Memory B cell (primary cell): ENCODE measurements at regions not wholly inside any gene's neighbourhood (a gene's known extent, or its start where the extent isn't known, plus 50 kb on each side); places are given as distances from the start of the nearest gene placed in this dataset.

Source experiments
- ATAC-seq: fragments of 150-1000 bp; cut with Tn5 transposase; 2 replicates; pipeline ENCODE4 v1.10.0; 2021; ENCODE audit warnings: low read depth, mild to moderate bottlenecking, moderate library complexity
- DNase-seq, 2 donors: peaks; one replicate each; pipeline ENCODE4 v3.0.0; 2022; ENCODE audit warnings: low spot score in 2 of 2
- H3K27ac Mint-ChIP-seq: one replicate; pipeline ENCODE4 v1.8.0; 2022; ENCODE audit warnings: mild to moderate bottlenecking, moderate library complexity, mixed read lengths
- H3K27me3 Mint-ChIP-seq: one replicate; pipeline ENCODE4 v1.8.0; 2022; ENCODE audit warnings: mixed read lengths
- H3K36me3 Mint-ChIP-seq: one replicate; pipeline ENCODE4 v1.8.0; 2022; ENCODE audit warnings: mild to moderate bottlenecking, mixed read lengths
- H3K4me1 Mint-ChIP-seq: one replicate; pipeline ENCODE4 v1.8.0; 2022; ENCODE audit warnings: mixed read lengths
- H3K4me3 Mint-ChIP-seq: one replicate; pipeline ENCODE4 v1.8.0; 2022; ENCODE audit warnings: mild to moderate bottlenecking, moderate library complexity, mixed read lengths
- H3K9me3 Mint-ChIP-seq: one replicate; pipeline ENCODE4 v1.8.0; 2022; ENCODE audit warnings: mixed read lengths

DNA sequence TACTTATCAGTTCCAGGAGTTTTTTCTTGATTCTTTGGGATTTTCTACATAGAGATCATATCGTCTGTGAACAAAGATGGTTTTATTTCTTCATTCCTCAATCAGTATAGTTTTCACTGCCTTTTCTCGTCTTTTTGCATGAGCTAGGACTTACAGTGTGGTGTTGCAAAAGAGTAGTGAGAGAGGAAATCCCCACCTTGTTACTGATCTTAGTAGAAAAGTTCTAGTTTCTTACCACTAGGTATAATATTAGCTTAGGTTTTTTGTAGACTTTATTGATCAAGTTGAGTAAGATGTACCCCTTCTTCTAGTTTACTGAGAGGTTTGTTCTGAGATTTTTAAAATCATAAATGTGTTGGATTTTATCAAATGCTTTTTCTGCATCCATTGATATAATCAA lies 123.3 kb downstream of the TMEM26 start:
- Mint-ChIP-seq H3K27ac (no peak overlapping the region), H3K36me3 (no peaks in the 10 kb centered on the region), H3K4me3 (no peak overlapping the region), H3K4me1 (no peaks in the 10 kb centered on the region), H3K9me3 (peaks cover 6% of the 10 kb centered on the region), H3K27me3 (peaks cover 5% of the 10 kb centered on the region)
- ATAC-seq, result no peak
- DNase-seq, result no peak

DNA sequence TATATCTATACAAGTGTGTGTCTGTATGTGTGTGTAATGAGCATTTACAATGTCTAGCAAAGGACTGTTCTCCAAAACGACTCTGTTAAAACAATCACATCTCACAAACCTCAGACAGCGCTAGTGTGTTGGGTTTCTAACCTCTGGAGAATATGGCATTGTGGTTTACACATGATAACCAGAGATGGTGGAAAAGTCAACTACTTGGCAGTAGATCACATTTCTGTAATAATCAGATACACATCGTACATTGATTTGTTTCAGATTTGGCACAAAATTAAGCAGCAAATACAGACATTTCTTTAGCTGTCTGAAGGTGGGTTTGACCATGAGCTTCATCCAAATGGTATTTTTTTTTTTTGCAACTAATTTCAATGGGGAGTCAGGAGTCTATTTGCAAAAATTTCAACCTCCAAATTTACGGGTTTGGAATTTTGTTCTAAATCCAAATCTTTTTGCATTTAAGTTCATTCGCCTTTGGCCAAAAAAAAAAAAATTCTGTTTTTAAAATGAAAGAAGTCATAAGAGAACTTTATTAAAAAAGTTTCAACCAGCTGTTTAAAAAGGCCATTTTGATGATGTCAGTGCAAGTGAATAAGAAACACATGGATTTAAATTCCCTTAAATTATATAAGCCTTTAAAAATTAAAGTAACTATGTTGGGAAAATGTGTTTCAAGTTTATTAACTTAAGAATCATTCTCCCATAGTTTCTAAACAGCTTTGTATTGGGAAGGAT lies 127.8 kb downstream of the TMEM26 start:
- DNase-seq (no peak), ATAC-seq (no peak)
- H3K4me1 Mint-ChIP-seq, result no peaks in the 10 kb centered on the region
- peaks cover 7% of the 10 kb centered on the region for H3K27me3 Mint-ChIP-seq
- no peaks in the 10 kb centered on the region for H3K36me3 Mint-ChIP-seq
- H3K27ac Mint-ChIP-seq, result no peak overlapping the region
- peaks cover 6% of the 10 kb centered on the region for H3K9me3 Mint-ChIP-seq
- no peak overlapping the region for H3K4me3 Mint-ChIP-seq

DNA sequence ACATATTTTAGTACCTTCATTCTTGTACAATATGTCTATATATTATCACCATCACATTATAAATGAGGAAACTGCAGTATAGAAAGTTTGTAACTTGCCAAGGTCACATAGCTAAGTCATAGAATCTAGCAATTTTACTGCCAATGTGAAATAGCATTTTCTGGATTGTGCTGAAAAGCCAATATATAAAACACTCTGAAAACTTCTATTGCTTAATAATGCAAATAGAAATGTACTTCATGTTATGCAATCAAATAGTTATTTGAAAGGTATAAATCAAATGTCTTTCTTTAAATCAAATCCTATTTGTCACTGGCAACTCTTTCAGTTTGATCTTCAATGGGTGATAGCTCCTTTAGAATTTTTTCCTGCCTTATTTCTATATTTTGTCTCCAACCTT lies 129.5 kb downstream of the TMEM26 start:
- Mint-ChIP-seq H3K27me3 (peaks cover 7% of the 10 kb centered on the region), H3K36me3 (no peaks in the 10 kb centered on the region), H3K27ac (no peak overlapping the region), H3K4me1 (peaks cover 3% of the 10 kb centered on the region), H3K4me3 (no peak overlapping the region), H3K9me3 (peaks cover 4% of the 10 kb centered on the region)
- DNase-seq (no peak), ATAC-seq (no peak)

DNA sequence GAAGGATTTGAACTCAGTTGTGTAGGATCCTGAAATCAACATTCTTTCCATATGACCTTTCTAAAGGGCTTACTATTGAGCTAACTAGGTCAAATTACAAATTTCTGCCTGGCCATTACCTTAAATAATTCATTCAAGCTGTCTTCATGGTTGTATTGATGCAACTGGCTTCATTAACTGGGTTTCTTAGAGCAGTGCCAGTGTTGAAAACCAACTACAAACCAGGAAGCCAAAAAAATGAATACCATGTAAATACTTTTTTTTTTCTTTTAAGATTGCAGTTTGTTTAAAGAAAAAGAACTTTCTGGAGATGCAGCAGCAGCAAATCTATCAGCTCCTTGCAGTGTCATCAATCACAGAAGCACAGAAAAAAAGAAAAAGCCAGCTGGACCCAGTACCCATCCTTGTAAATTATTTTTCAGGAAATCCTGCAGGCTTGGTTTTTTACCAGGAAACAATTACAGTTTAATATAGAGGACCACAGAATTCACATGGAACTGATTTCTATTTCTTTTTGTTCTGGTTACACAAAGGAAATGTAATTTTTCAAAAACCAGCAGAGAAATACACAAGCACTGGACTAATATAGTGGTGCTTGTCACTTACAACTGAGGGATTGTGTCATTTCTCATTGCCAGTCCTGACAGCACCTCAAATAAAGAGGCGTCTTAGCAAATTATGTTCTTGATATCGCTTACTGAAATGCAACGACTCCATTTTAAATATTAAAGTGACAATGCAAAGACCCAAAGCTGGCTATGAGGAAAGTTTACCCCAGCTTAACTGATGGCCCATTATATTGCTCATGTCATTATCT lies 131.9 kb downstream of the TMEM26 start:
- Mint-ChIP-seq H3K27me3 (peaks cover 2% of the 10 kb centered on the region), H3K36me3 (no peaks in the 10 kb centered on the region), H3K4me3 (no peak overlapping the region), H3K4me1 (peaks cover 3% of the 10 kb centered on the region), H3K27ac (no peak overlapping the region), H3K9me3 (no peaks in the 10 kb centered on the region)
- DNase-seq, result no peak
- no peak for ATAC-seq

DNA sequence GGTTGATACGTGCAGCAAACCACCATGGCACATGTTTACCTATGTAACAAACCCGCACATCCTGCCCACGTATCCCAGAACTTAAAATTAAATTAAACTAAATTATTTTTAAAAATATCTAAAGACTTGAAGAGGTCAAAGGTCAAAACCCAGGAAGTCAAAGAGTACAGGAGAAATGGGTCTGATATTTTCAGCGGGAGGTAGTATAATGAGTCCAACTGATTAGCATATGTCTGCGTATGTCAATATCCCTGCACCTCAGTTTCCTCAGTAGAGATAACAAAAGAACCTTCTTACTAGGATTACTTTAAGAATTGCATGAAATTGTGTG lies 133.0 kb downstream of the TMEM26 start:
- ATAC-seq, result no peak
- Mint-ChIP-seq H3K27me3 (peaks cover 2% of the 10 kb centered on the region), H3K9me3 (no peaks in the 10 kb centered on the region), H3K36me3 (no peaks in the 10 kb centered on the region), H3K27ac (no peak overlapping the region), H3K4me1 (peaks cover 3% of the 10 kb centered on the region), H3K4me3 (no peak overlapping the region)
- DNase-seq, result no peak

DNA sequence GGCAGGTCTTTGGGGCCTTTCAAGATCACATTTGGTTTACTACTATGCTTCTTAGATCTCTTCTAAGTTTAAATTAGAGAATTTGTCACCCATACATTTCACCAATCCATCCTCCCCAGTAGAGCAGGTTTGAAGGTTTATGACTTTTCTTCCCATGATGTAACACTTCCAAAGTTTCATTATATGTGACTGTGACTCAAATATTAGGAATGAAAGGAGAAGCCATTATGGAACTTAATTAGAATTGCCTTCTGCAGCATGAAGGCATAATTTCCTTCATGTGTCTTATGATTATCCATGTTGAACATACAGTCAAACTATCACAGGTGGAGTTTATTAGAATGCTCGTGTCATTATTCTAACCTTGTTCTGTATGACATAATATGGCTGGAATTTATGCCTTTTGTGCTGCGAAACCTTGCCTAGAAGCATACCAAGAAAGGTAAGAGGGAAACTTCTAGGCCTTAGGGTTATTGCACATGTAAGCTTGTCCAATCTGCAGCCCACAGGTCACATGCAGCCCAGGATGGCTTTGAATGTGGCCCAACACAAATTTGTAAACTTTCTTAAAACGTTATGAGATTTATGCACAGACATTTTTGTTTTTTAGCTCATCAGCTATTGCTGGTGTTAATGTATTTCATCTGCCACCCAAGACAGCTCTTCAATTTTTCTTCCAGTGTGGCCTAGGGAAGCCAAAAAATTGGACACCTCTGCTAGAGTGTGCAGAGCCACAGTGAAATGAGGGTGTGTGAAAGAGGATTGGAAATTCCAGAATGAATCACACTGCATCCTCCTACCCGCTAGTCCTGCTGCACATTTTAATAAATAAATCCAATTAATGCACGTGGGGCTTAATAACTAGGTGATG lies 133.6 kb downstream of the TMEM26 start:
- H3K4me1 Mint-ChIP-seq, result peaks cover 3% of the 10 kb centered on the region
- H3K4me3 Mint-ChIP-seq, result no peak overlapping the region
- no peaks in the 10 kb centered on the region for H3K36me3 Mint-ChIP-seq
- H3K9me3 Mint-ChIP-seq, result no peaks in the 10 kb centered on the region
- no peak for ATAC-seq
- no peaks in the 10 kb centered on the region for H3K27me3 Mint-ChIP-seq
- no peak for DNase-seq
- H3K27ac Mint-ChIP-seq, result no peak overlapping the region

DNA sequence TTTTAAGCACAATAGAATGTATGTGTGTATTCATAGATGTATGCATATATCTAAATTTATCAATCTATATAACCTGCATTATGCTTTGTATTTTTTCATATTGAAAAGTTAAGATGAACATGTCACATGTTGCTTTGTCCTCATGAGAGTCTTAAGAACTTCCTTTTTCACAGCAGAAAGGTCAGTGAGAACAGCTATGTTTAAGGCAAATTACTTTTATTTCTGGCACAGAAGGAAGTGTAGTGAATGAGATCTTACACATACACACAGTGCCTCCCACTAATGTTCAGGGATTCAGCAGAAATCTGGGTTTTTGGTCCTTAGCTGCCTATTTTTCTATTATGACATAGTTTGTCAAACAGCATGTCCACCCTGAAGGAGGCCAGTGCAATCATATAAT lies 134.8 kb downstream of the TMEM26 start:
- no peak for DNase-seq
- Mint-ChIP-seq H3K36me3 (no peaks in the 10 kb centered on the region), H3K9me3 (no peaks in the 10 kb centered on the region), H3K4me1 (peaks cover 9% of the 10 kb centered on the region), H3K27me3 (no peaks in the 10 kb centered on the region), H3K4me3 (no peak overlapping the region), H3K27ac (no peak overlapping the region)
- ATAC-seq, result no peak

- ATAC-seq (no peak), DNase-seq (no peak)
- Mint-ChIP-seq H3K9me3 (no peaks in the 10 kb centered on the region), H3K27me3 (no peaks in the 10 kb centered on the region), H3K36me3 (no peaks in the 10 kb centered on the region), H3K4me3 (no peak overlapping the region), H3K4me1 (peaks cover 9% of the 10 kb centered on the region), H3K27ac (no peak overlapping the region)
Observed at GRCh38 chr10:61317706-61318105, 135.5 kb downstream of the TMEM26 start.

DNA sequence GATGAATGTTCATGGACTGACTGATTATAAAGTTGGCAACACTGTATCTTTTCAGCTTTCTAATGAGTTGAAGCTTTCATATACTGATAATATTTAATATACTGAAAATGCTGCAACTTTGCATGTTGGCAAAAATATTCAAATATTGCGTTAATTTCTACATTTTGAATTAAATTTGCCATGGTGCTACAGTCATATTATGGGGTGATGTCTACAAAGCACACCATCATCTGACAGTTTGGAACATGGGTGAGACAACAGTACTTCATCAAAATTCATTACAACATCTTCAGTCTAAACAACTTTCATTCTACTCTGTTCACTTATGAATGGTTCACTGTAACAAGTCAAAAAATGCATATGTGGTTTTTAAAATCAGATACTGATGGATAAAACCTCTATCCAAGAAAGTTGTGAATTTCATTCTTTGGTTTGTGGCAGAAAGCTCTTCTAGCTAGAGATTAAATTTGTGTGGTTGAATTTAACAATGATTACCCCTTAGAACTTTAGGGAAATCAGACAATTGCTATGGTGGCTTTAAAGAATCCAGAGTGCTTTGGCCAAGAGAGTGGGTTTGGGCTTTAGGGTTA lies 136.4 kb downstream of the TMEM26 start:
- Mint-ChIP-seq H3K36me3 (no peaks in the 10 kb centered on the region), H3K4me3 (no peak overlapping the region), H3K9me3 (no peaks in the 10 kb centered on the region), H3K4me1 (peaks cover 9% of the 10 kb centered on the region), H3K27ac (no peak overlapping the region), H3K27me3 (no peaks in the 10 kb centered on the region)
- no peak for DNase-seq
- no peak for ATAC-seq

- H3K9me3 Mint-ChIP-seq, result no peaks in the 10 kb centered on the region
- ATAC-seq, result no peak
- no peaks in the 10 kb centered on the region for H3K36me3 Mint-ChIP-seq
Observed at GRCh38 chr10:61314273-61314672, 138.9 kb downstream of the TMEM26 start.

DNA sequence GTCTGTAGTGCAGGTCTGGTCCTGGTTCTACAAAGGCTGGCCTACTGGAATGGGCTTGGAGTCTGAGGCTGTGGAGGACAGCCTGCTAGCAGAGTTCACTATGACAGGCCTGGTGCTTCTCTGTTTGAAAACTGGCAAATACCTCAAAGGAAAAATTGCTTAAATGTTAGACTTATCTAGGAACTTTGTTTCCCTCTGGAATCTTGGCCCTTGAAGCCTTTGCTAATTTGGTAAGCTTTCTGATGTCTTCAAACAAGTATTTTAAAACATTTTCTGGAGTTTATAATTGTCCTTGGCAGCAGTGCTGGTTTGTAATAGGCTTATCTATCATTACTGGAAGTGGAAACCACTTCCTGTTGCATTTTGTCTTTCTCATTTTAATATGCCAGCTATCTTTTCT lies 139.7 kb downstream of the TMEM26 start:
- Mint-ChIP-seq H3K4me1 (peaks cover 6% of the 10 kb centered on the region), H3K27me3 (no peaks in the 10 kb centered on the region), H3K4me3 (no peak overlapping the region), H3K27ac (no peak overlapping the region), H3K36me3 (no peaks in the 10 kb centered on the region), H3K9me3 (no peaks in the 10 kb centered on the region)
- no peak for ATAC-seq
- DNase-seq, result no peak

More at GRCh38 chr10:61314273-61314672, 138.9 kb downstream of the TMEM26 start:
- Mint-ChIP-seq H3K27ac (no peak overlapping the region), H3K4me3 (no peak overlapping the region), H3K4me1 (peaks cover 9% of the 10 kb centered on the region), H3K27me3 (no peaks in the 10 kb centered on the region)
- DNase-seq, result no peak

DNA sequence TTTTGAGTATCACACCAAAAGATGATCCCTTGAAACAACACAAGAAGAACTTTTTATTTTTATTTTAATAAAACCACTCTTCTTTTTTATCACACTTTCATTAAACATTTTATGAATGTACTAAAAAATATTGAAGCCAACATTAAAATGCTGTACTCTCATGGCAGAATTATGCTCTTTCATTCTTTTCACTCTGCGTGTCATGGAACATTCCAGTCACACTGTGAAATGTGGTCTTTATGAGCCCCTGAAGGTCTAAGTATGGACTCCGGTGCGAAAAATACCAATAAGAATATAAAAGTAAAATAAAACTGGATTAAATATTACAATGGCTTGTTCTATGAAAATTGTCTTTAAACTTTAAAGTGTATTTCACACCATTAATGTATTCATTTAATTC lies 148.4 kb downstream of the TMEM26 start:
- DNase-seq (no peak), ATAC-seq (no peak)
- Mint-ChIP-seq H3K36me3 (no peaks in the 10 kb centered on the region), H3K4me1 (no peaks in the 10 kb centered on the region), H3K27me3 (no peaks in the 10 kb centered on the region), H3K9me3 (no peaks in the 10 kb centered on the region), H3K4me3 (no peak overlapping the region), H3K27ac (no peak overlapping the region)

DNA sequence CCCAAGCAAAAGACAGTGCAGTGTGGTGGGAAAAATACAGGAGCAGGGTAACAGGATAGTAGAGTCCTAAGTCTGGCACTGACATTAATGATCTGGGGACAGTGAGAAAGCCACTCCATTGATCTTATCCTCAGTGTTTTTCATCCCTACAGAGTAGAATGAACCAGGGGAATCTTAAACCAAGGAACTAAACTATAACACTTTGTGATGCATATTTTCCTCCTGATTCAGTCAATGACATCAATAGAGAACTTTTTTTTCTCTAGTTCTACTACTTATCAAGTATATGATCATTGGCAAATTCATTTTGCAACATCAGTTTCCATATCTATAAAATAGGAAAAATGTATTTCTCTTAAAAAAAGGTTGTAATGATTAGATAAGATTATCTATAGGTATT lies 151.1 kb downstream of the TMEM26 start:
- no peak overlapping the region for H3K4me3 Mint-ChIP-seq
- no peaks in the 10 kb centered on the region for H3K4me1 Mint-ChIP-seq
- peaks cover 4% of the 10 kb centered on the region for H3K9me3 Mint-ChIP-seq
- no peak for DNase-seq
- H3K27ac Mint-ChIP-seq, result no peak overlapping the region
- ATAC-seq, result no peak
- H3K36me3 Mint-ChIP-seq, result peaks cover 3% of the 10 kb centered on the region
- H3K27me3 Mint-ChIP-seq, result no peaks in the 10 kb centered on the region

DNA sequence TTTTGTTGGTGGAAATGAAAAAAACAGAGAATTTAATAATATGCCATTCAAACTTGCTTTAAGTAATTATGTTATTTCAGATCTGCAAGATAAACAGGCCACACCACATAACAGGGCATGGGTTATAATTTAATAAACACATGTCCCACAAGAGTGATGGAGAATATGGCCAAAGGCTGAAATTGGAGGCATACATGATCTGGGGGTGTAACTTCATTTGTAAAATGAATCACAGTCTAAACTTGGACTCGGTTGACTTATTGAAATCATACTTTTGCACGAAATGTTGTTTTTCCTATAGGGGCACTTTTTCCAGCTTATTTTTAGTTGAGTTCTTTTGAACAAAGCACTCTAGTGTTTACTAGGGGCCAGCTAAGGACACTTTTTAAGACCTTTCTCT lies 151.6 kb downstream of the TMEM26 start:
- peaks cover 4% of the 10 kb centered on the region for H3K9me3 Mint-ChIP-seq
- ATAC-seq (no peak), DNase-seq (no peak)
- no peaks in the 10 kb centered on the region for H3K4me1 Mint-ChIP-seq
- no peak overlapping the region for H3K4me3 Mint-ChIP-seq
- H3K36me3 Mint-ChIP-seq, result peaks cover 3% of the 10 kb centered on the region
- no peaks in the 10 kb centered on the region for H3K27me3 Mint-ChIP-seq
- H3K27ac Mint-ChIP-seq, result no peak overlapping the region
